Sigmoid colon (tissue), 6 donors: ENCODE measurements at regions not wholly inside any gene's neighbourhood (a gene's known extent, or its start where the extent isn't known, plus 50 kb on each side); places are given as distances from the start of the nearest gene placed in this dataset.

Experiments
- DNase-seq: peaks from one replicate; pipeline ENCODE4 v3.0.0-alpha.2; 2019
- H3K27ac ChIP-seq, 4 donors: fragments of 200-600 bp; sonication (generic); one replicate each; pipeline ENCODE4 v1.5.1; 2016 to 2019; ENCODE audit warnings: mild to moderate bottlenecking in 1 of 4
- H3K27me3 ChIP-seq, 3 donors: fragments of 200-600 bp; sonication (generic); one replicate each; pipeline ENCODE4 v1.5.1; 2019; ENCODE audit warnings: mild to moderate bottlenecking in 1 of 3
- H3K36me3 ChIP-seq, 4 donors: fragments of 200-600 bp; sonication (generic); one replicate each; pipeline ENCODE4 v1.5.1; 2016 to 2019
- H3K4me1 ChIP-seq, 4 donors: fragments of 200-600 bp; sonication (generic); one replicate each; pipeline ENCODE4 v1.5.1; 2017 to 2019
- H3K4me3 ChIP-seq, 4 donors: fragments of 200-600 bp; sonication (generic); one replicate each; pipeline ENCODE4 v1.5.1; 2017 to 2019; ENCODE audit warnings: mild to moderate bottlenecking in 2 of 4, moderate library complexity in 1 of 4
- H3K9me3 ChIP-seq, 4 donors: fragments of 200-600 bp in 3 of 4; sonication (generic) in 3 of 4; one replicate each; pipeline versions ENCODE4 v1.5.1 to v1.6.1; 2013 to 2019
- EP300 ChIP-seq, 4 donors: sonication (generic); formaldehyde crosslinking; IDR thresholded peaks; one replicate each; pipeline ENCODE4 v1.6.1; 2017; ENCODE audit warnings: antibody characterized with exemption in 4 of 4
- POLR2A ChIP-seq, 2 donors: fragments of 450-650 bp; IDR thresholded peaks; one replicate each; pipeline ENCODE4 v1.6.1; 2016; ENCODE audit warnings: antibody characterized with exemption in 2 of 2, mild to moderate bottlenecking in 2 of 2, moderate library complexity in 2 of 2
- POLR2AphosphoS5 ChIP-seq, 4 donors: sonication (generic); formaldehyde crosslinking; IDR thresholded peaks; one replicate each; pipeline ENCODE4 v1.6.1; 2017; ENCODE audit warnings: antibody characterized with exemption in 4 of 4
- WGBS, 2 donors: extraction: QIAGEN DNeasy Blood & Tissue Kit; methylation state at CpG; one replicate each; pipeline ENCODE4 v1.1.7; 2013; 5-methylcytosine and 5-hydroxymethylcytosine counted together
- intact Hi-C: fragments of 100-400 bp; cut with DNase I; formaldehyde crosslinking; loops from one replicate; pipeline ENCODE4 v1.15.1; 2023
- TF ChIP-seq, protein P1 (sequence below), 4 experiments: fragments of 450-650 bp in 3 of 4; fragments of 200-600 bp in 1 of 4; IDR thresholded peaks; one replicate each; pipeline ENCODE4 v1.5.1; 2016 to 2019; ENCODE audit warnings: antibody characterized with exemption in 4 of 4, mild to moderate bottlenecking in 3 of 4, moderate library complexity in 2 of 4
- donor health status: healthy with polysubstance abuse.
- donor health status: healthy.

DNA sequence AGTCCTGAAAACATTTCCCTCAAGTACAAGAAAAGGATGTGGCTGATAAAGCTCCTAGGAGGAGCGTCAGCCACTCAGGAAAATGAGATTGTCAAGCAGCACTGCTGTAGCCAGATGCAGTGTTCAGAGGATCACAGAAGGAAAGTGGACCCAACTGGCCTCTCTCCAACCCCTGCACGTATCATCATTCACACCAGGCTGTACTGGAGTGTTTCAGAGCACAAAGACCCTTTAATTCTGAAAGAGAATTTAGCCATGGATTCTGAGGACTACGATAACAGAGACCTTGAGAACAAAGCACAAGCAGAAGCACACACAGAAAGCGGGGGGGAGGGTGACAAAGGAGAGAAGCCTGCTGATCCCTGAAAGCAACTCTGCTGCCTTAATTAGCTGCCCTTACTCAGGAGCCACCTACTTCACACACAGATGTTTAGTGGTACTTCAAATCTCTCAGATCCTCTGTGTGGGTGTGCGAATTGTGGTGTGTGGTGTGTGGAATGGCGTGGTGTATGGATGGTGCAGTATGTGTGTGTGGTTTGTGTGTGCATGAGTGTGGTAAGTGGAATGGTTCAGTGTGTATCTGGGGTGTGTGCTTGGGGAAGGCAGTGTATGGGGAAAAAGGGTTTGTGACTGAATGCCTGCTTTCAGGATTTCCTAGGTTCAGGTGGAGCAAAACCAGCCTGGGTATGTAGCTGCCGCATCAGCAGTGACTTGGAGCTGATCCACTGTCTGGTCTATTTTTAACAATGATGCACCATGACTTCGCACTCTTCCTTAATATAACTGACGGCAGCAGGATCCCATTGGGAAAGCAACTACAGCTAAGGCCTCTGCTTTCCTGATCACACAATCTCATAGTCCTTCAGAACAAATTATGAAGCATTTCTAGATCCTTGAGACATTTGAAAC lies 192.5 kb downstream of the RSL24D1 start:
- intact Hi-C loops, result no loop called here
- H3K36me3 ChIP-seq, result no peaks in the 10 kb centered on the region
- DNase-seq, result no peak
- 73 to 80% methylated on average over 9 of the region's 9 CpGs for WGBS, 2 donors
- peaks cover 0 to 8% (median 8%) of the 10 kb centered on the region in 4 donors for H3K4me1 ChIP-seq
- no peak overlapping the region for H3K4me3 ChIP-seq
- H3K27ac ChIP-seq, result peak overlapping the region in 1 of 4 donors; percentile 56
- TF ChIP-seq POLR2A (IDR thresholded peaks at IDR 0.05), result no peak
- TF ChIP-seq POLR2AphosphoS5 (IDR thresholded peaks at IDR 0.05), result peak in 1 of 4 donors; percentile 55
- TF ChIP-seq, protein P1, sequence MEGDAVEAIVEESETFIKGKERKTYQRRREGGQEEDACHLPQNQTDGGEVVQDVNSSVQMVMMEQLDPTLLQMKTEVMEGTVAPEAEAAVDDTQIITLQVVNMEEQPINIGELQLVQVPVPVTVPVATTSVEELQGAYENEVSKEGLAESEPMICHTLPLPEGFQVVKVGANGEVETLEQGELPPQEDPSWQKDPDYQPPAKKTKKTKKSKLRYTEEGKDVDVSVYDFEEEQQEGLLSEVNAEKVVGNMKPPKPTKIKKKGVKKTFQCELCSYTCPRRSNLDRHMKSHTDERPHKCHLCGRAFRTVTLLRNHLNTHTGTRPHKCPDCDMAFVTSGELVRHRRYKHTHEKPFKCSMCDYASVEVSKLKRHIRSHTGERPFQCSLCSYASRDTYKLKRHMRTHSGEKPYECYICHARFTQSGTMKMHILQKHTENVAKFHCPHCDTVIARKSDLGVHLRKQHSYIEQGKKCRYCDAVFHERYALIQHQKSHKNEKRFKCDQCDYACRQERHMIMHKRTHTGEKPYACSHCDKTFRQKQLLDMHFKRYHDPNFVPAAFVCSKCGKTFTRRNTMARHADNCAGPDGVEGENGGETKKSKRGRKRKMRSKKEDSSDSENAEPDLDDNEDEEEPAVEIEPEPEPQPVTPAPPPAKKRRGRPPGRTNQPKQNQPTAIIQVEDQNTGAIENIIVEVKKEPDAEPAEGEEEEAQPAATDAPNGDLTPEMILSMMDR (IDR thresholded peaks at IDR 0.05), result no peak
- H3K9me3 ChIP-seq, result no peaks in the 10 kb centered on the region
- no peaks in the 10 kb centered on the region for H3K27me3 ChIP-seq

DNA sequence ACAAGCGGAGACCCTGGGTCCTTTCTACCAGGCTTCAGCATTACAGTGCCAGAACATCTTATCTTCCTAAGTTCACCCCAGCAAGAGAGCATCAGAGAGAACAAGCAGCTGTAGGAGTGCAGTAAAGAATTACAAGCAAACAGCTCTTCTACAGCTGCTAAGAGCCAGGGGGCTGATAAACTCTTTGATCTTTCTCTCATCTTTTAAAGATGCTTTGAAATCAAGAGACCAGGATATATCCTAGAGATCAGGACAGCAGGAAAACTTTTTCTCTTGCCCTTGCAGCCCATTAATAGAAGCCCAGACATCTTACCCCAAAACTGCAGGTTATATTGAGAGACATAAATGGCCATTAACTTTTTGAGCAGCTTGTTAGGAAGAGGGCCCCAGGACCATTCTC lies 198.1 kb downstream of the RSL24D1 start:
- Histone ChIP-seq H3K4me3 (no peak overlapping the region), H3K27me3 (no peaks in the 10 kb centered on the region), H3K9me3 (no peaks in the 10 kb centered on the region), H3K27ac (no peak overlapping the region), H3K36me3 (no peaks in the 10 kb centered on the region), H3K4me1 (peaks cover 0 to under 1% (median 0%) of the 10 kb centered on the region in 4 donors)
- intact Hi-C loops, result no loop called here
- TF ChIP-seq POLR2AphosphoS5 (IDR thresholded peaks at IDR 0.05) (no peak), POLR2A (IDR thresholded peaks at IDR 0.05) (no peak), EP300 (IDR thresholded peaks at IDR 0.05) (no peak)
- TF ChIP-seq, protein P1 (IDR thresholded peaks at IDR 0.05), result no peak
- 93 to 94% methylated on average over 1 of the region's 1 CpG for WGBS, 2 donors
- DNase-seq, result no peak

DNA sequence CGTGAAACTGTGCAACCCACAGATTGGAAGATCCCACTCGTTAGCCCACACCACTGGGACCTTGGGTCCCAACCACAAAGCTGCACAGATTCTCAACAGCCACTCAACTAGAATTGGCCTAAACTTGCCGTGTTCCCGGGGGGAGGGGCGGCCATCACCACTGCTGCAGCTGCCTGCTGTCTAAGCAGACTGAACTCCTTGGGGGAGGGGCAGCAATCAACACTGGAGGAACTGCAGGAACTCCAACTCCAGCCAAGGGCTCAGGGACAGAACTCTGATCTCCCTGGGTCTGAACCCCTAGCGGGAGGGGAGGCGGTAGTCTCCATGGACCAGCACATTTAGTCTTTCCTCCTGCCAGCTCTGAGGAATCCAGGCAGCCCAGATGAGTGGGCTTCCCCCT lies 205.9 kb downstream of the RSL24D1 start:
- TF ChIP-seq POLR2A (IDR thresholded peaks at IDR 0.05), result no peak
- Histone ChIP-seq H3K9me3 (no peaks in the 10 kb centered on the region), H3K27ac (no peak overlapping the region), H3K4me1 (no peaks in the 10 kb centered on the region), H3K4me3 (no peak overlapping the region), H3K36me3 (no peaks in the 10 kb centered on the region), H3K27me3 (no peaks in the 10 kb centered on the region)
- intact Hi-C loops, result no loop called here
- no peak for DNase-seq
- WGBS, 2 donors, result 82 to 88% methylated on average over 7 of the region's 7 CpGs

DNA sequence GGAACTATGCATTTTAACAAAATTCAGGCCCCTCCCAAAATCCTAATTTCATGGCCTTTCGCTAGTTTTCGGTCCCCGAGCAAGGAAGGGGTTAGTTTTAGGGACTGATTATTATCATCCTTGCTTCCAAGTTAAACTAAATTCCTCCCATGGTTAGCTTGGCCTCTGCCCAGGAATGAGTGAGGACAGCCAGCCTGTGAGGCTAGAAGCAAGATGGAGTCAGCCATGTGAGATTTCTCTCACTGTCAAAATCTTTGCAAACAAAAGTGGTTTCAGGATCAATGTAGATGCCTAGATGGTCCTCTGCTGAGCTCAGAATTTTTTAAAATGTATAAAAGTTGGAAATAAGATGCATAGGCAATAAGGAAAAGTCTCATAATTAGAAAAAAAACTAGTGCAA lies 208.9 kb downstream of the RSL24D1 start:
- 83 to 92% methylated on average over 3 of the region's 3 CpGs for WGBS, 2 donors

DNA sequence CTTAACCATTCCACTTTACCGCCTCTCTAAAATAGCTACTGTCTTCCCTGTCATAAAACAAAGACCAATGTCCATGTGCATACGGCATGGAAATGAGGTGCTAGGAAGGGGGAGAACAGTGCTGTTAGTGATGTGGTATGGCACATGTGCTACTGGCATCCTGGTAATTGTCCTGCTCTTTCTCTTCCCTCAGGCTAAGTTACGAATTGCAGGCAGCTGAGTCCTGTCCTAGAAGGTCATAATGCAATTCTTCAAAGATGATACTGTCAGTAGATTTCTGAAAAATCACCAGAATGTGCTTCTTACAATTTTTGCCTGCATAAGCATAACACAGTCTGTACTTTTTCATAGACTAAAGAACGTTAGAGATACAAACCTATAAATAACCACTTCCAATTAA lies 216.8 kb downstream of the RSL24D1 start:
- Histone ChIP-seq H3K27me3 (no peaks in the 10 kb centered on the region), H3K9me3 (no peaks in the 10 kb centered on the region), H3K27ac (no peak overlapping the region), H3K4me3 (no peak overlapping the region), H3K4me1 (no peaks in the 10 kb centered on the region), H3K36me3 (no peaks in the 10 kb centered on the region)
- no peak for DNase-seq
- intact Hi-C loops, result no loop called here
- TF ChIP-seq, protein P1 (IDR thresholded peaks at IDR 0.05), result no peak
- TF ChIP-seq POLR2A (IDR thresholded peaks at IDR 0.05) (no peak), EP300 (IDR thresholded peaks at IDR 0.05) (no peak), POLR2AphosphoS5 (IDR thresholded peaks at IDR 0.05) (no peak)
- WGBS, 2 donors, result 59 to 68% methylated on average over 4 of the region's 4 CpGs

More for the DNA sequence above, 208.9 kb downstream of the RSL24D1 start:
- TF ChIP-seq POLR2AphosphoS5 (IDR thresholded peaks at IDR 0.05) (no peak), POLR2A (IDR thresholded peaks at IDR 0.05) (no peak), EP300 (IDR thresholded peaks at IDR 0.05) (no peak)
- TF ChIP-seq, protein P1 (IDR thresholded peaks at IDR 0.05), result no peak
- H3K27me3 ChIP-seq, result no peaks in the 10 kb centered on the region
- no peak for DNase-seq
- no peak overlapping the region for H3K27ac ChIP-seq
- no peaks in the 10 kb centered on the region for H3K4me1 ChIP-seq
- H3K4me3 ChIP-seq, result no peak overlapping the region
- no peaks in the 10 kb centered on the region for H3K9me3 ChIP-seq
- H3K36me3 ChIP-seq, result no peaks in the 10 kb centered on the region
- intact Hi-C loops, result no loop called here
